Body of pancreas (tissue), 4 donors: ENCODE measurements at regions not wholly inside any gene's neighbourhood (a gene's known extent, or its start where the extent isn't known, plus 50 kb on each side); places are given as distances from the start of the nearest gene placed in this dataset.

ENCODE experiments used
- CTCF ChIP-seq, 7 experiments: fragments of 450-650 bp in 4 of 7; fragments of 200-600 bp in 3 of 7; sonication (generic) in 3 of 7; IDR thresholded peaks; one replicate each; pipeline ENCODE4 v1.5.1; 2016 to 2019; ENCODE audit warnings: antibody characterized with exemption in 7 of 7
- POLR2A ChIP-seq, 3 donors: fragments of 450-650 bp; IDR thresholded peaks; one replicate each; pipeline ENCODE4 v1.6.1; 2016; ENCODE audit warnings: antibody characterized with exemption in 3 of 3, mild to moderate bottlenecking in 2 of 3

- TF ChIP-seq CTCF (IDR thresholded peaks at IDR 0.05), result no peak
- TF ChIP-seq POLR2A (IDR thresholded peaks at IDR 0.05), result no peak
Measured at GRCh38 chr3:76171647-76172046, 386.3 kb upstream of the ZNF717 start.
